NCI-H524 (cell line): ENCODE measurements at regions not wholly inside any gene's neighbourhood (a gene's known extent, or its start where the extent isn't known, plus 50 kb on each side); places are given as distances from the start of the nearest gene placed in this dataset.

Source experiments
- DNase-seq, 2 experiments: peaks; one replicate each; lab custom pipeline; 2025; lab: John Stamatoyannopoulos, UW

DNA sequence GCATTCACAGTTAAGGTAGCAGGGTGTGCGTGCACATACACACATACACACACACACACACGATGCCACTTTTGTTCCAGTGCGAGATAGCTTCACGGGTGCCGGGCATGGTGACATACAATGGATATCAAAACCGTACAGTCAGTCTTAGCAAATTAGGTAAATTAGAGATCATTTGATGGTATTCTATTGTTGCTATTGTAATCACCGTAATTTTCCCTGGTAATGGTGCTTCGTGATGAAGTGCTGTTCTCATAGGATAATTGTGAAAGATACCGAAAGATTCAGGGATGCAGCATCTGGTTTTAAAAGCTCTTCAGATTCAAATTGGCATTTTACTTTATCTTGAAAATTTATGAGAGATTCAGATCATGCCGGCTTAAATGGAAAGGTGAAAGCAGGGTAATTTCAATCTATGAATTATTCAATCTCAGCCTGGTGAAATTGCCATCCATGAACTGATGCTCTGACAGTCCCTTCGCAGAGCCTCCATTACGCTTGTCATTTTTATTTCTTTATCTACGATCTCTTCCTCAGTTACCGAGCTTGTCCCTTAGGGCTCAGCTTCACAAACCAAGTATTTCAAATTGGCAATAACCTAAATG is 71.3 kb upstream of the SOX4 start:
- DNase-seq, result no peak

DNA sequence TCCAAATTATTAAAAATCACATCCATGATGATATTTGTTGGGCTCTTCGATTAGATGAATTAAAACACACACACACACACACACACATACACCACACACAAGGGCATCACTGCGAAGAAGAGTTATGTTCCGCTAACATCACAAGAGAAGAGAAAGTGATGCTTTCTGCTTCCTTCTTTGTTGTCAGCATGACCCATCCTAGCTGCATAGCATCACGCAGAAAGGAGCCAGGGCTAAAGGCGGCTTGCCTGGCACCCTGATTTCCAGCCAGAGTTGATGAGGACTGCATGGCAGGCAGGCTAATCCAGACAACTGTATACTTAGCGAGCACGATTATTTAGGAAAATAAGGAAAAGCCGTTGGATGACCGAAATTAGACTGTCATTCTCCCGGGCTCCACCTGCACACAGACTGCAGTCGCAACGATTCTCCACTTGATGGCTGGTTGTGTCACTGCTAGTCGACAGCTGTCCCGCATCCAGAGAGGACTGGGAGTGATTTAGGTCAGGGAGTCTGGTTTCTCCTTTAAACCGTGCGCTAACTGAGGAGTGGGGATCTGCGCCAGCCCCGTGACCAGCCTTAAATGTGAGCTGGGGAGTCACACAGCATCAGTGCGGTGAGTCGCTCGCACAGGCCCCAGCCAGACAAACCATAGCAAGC is 70.6 kb upstream of the SOX4 start:
- peak; percentile 74 to 83 for DNase-seq

DNA sequence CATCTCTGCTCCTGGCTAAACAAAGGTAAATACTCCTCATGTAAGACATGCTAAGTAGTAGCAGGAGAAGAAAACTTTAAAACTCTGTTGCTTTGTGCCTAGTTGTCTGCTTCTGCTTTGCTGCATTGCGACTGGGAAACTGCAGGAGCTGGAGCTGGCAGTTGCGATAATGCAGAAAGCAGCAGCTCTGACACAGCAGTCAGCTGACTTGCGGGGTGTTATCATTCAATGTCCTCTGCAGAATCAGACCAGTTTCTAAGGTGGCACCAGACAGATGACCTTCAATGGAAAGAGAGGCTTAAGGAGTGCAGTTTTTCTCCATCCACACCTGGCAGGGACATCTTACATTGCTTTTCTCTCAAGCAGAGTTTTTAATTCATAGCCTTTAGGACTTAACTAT is 69.9 kb upstream of the SOX4 start:
- no peak for DNase-seq

DNA sequence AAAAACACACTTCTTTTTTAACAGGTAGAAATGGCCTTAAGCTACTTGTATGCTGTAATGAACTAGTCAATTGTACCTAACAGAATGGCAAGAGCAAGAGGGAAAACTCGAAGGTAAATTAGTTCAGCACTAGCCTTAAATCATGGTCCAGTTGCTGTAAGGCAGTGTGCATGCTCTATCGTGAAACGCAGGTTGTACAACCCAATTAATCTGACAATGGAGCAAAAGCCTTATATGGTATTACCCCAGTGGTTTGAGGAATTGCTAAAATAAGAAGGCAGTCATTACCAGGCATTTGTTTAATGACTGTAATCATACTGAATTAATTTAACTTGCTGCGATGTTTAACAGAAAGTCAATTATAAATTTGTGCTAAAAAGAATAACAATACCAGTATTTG is 69.3 kb upstream of the SOX4 start:
- no peak for DNase-seq

DNA sequence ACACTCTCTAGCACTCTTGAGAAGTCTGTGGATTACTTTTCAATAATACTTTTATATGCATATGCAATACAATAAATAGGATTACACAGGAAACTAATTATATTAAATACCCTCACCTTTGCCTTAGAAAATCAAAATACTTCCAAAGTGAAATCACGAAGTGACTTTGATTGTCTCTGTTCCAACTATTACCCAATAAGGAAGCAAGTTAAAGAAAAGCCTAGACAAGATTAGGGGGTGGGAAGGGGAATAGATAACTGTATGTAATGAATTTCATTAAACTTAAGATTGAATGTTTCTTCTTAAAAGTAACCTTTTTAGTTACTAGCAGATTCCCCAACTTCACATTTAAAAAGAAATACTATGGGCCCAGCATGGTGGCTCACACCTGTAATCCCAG is 66.6 kb upstream of the SOX4 start:
- DNase-seq, result no peak

DNA sequence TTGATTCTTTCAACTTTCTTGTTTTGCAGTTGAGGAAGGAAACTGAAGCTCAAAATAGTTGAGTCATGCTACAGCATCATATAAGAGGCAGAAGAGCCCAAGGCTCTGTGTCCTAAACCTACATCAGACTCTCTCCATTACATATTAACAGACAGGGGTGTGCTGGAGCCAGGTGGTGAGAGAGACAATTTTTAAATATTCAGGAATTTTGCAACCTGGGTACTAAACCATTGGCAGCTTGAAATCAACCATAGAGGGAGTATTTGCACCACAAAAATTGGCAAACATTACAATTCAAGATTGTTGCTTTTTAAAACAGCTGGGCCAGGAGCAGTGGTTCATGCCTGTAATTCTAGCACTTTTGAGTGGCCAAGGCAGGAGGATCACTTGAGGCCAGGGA is 65.8 kb upstream of the SOX4 start:
- peak in 1 of 2 experiments; percentile 23 for DNase-seq

DNA sequence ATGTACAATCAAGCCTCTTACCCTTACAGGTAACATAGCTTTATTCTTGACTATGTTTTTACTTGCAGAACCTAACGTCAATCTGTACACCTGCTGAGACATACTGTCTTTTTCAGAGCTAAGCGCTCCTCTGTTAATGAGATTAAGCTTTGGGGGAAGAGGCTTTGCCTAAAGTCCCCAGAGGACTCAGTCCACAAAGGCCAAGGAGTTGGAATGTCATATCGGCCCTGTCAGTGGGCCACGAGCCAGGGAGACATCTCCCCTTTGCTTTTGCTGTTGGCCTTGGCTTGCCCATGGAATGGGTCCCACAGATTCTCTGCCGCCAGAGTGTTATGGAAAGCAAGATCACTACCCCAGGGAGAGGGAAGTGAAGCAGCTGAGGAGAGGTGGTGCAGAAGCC is 64.1 kb upstream of the SOX4 start:
- peak; percentile 57 to 78 for DNase-seq

DNA sequence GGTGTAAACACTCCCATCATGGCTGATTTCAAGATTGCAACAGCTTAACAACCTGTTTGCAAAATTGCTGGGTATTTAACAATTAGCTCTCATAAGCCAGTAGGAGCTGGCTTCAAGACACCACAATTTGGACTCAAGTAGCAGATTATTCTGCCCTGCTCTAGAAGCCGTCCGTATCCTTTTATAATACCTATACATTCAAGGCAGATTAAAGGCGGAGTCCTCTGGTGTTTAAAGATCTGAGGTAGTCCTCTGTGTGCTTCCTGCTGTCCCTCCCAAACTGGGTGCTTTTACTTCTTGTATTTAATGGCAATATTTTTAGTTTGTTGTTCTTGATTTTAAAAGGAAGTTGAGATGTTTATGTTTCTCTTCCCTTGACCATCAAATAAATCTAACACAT is 62.2 kb upstream of the SOX4 start:
- no peak for DNase-seq

DNA sequence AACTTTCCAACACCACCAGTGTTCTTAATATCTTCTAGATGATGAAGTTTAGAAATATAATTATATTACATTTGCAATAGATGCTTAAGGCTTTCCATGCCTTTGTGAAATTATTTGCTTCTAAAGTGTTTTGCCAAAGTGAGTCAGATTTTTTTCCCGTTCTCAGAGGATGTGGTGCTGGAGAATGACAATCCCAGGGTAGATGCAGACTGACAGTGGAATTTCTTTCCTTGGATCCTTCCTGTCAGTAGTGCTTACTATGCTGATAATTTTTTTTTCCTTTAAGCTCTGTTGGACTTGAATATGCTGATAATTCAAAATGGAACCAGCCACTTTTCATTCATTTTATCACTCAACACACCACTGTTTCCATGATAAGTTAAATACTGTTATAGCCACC is 59.9 kb upstream of the SOX4 start:
- no peak for DNase-seq

DNA sequence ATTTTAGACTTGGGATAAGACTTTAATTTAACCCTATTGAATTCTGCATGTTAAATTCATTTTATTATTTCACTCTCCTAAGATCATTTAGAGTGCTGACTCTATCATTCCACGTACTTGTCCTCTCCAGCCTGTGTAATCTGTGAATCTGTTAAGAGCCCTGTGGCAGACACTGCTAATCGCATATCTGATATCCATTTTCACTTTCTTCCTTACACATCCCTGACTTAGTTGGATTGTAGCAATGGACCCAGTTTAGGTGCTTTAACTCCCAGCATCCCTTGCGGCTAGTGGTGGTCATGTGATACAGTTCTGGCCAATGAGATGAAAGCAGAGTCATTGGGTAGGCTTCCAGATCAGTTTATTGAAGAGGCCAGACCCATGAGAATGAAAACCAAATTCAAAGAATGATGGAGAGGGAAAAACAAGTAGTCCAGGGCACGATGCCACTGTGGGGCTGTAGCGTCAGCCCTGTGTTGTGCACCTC is 57.2 kb upstream of the SOX4 start:
- DNase-seq, result no peak

DNA sequence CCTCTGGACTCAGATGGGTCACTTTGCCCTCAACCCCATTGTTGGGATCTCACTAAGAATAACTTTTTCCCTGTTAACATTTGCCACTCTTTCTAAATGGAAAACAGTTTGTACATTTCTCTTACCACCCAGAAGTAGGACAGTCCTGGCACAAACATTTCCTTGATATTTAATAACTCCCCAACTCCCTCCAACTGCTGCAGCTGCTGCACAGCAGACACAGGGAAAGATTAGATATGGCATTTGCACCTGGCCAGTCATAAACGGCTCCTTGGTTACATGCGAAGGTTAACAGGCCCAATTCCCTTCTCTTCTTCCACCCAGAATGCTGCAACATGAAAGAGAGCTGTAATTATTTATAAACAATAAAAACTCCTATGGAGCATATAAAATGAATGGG is 55.9 kb upstream of the SOX4 start:
- no peak for DNase-seq

DNA sequence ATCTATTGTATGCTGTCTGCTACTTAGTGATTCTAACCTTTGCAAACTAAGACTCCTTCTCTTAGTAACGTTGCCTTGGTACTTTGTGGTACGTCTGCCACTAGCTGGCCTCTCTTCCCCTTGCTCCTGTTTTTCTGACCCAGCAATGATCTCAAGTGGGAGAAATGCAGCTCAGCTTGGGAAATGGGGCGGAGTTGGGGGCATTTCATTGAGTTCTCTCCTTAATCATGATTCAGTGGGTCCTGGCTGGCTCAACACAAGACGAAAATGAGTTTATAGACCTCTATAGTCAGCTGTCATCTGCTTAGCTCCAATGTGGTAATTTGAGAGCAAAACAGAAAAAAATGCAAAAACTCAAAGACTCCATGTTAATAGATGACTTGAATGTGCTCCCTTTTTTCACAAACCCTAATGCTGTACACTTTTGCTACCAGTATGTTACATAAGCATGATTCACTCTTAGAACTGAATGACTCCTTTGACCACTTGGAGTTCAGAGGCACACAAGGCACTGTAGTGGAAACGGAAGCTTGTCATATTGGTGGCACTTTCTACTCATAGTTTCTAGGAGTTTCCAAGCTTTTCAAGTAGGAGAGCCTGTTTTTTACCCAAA is 55.3 kb upstream of the SOX4 start:
- DNase-seq, result no peak

DNA sequence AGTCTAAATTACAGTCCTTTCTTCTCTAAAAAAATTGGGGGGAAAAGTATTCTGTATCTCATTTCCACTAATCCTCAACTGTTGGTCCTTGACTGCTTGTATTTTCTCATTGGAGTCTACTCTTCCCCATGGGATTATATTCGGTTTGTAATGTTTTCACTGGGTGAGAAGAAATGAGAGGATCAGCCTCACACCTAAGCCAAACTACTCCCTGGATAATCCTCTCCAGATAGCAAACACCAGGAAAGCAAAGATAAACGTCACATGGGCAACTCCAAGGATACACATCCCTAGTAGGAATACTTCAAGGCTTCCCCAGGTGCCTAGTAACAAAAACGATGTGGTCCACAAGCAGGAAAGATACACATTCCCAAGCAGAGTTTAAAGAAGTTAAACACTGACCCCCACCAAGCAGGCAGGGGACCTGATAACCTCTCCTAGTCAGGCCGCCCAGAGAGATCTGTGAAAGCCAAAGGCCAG is 53.9 kb upstream of the SOX4 start:
- DNase-seq, result peak in 1 of 2 experiments; percentile 6
